Limb (tissue), 2 donors: ENCODE measurements at regions not wholly inside any gene's neighbourhood (a gene's known extent, or its start where the extent isn't known, plus 50 kb on each side); places are given as distances from the start of the nearest gene placed in this dataset.

ENCODE experiments used
- DNase-seq, 2 donors: peaks; one replicate each; pipeline ENCODE4 v3.0.0-alpha.2; 2016; ENCODE audit errors: extremely low spot score in 2 of 2

- DNase-seq: no peak
Observed at GRCh38 chr3:64760258-64760657, 72.5 kb upstream of the ADAMTS9 start.

- DNase-seq: no peak
Observed at GRCh38 chr3:64759811-64760210, 72.0 kb upstream of the ADAMTS9 start.

- DNase-seq: no peak
Observed at GRCh38 chr3:64756398-64756986, 68.7 kb upstream of the ADAMTS9 start.

GRCh38 chr3:64748244-64748904 is 60.6 kb upstream of the ADAMTS9 start:
- DNase-seq: no peak

GRCh38 chr3:64747679-64748078 is 59.9 kb upstream of the ADAMTS9 start:
- DNase-seq: no peak

GRCh38 chr3:64743887-64744243 is 56.1 kb upstream of the ADAMTS9 start:
- no peak for DNase-seq

- no peak for DNase-seq
Observed at GRCh38 chr3:64743156-64743886, 55.5 kb upstream of the ADAMTS9 start.

- no peak for DNase-seq
Observed at GRCh38 chr3:64741341-64741740, 53.5 kb upstream of the ADAMTS9 start.

GRCh38 chr3:64739971-64740631 is 52.3 kb upstream of the ADAMTS9 start:
- no peak for DNase-seq
